LNCAP (cell line): ENCODE measurements at regions not wholly inside any gene's neighbourhood (a gene's known extent, or its start where the extent isn't known, plus 50 kb on each side); places are given as distances from the start of the nearest gene placed in this dataset.

Experiments used
- CTCF ChIP-seq: fragments of 450-650 bp; IDR thresholded peaks from 2 replicates; pipeline ENCODE4 v1.5.1; 2017; ENCODE audit warnings: mild to moderate bottlenecking

- no peak for TF ChIP-seq CTCF
These were observed 575.8 kb upstream of the B3GAT1 start for GRCh38 chr11:134987822-134988221.

- no peak for TF ChIP-seq CTCF
These were observed 575.3 kb upstream of the B3GAT1 start for GRCh38 chr11:134987223-134987768.

GRCh38 chr11:134984421-134984820, 572.4 kb upstream of the B3GAT1 start:
- no peak for TF ChIP-seq CTCF

GRCh38 chr11:134981835-134982234, 569.8 kb upstream of the B3GAT1 start:
- TF ChIP-seq CTCF, result no peak

GRCh38 chr11:134980819-134981710, 569.0 kb upstream of the B3GAT1 start:
- TF ChIP-seq CTCF, result no peak

- TF ChIP-seq CTCF, result no peak
These were observed 566.5 kb upstream of the B3GAT1 start for GRCh38 chr11:134978388-134979088.

GRCh38 chr11:134976551-134976950, 564.5 kb upstream of the B3GAT1 start:
- no peak for TF ChIP-seq CTCF
